Subcutaneous abdominal adipose tissue (tissue), 5 donors: ENCODE measurements at regions not wholly inside any gene's neighbourhood (a gene's known extent, or its start where the extent isn't known, plus 50 kb on each side); places are given as distances from the start of the nearest gene placed in this dataset.
"Not testable (repeated sequence)": the region's sequence is repeated elsewhere in the genome, so short reads cannot be mapped to it uniquely, and the experiment has no call there.

Experiments
- H3K27ac ChIP-seq: one replicate; pipeline ENCODE4 v1.7.0; 2013; ENCODE audit warnings: low read depth, mild to moderate bottlenecking, inconsistent platforms, low read length, moderate library complexity
- H3K27me3 ChIP-seq, 5 donors: one replicate each; pipeline ENCODE4 v1.7.0; 2013; ENCODE audit warnings: low read length in 5 of 5, inconsistent platforms in 1 of 5; ENCODE audit not compliant: control insufficient read depth in 5 of 5, insufficient read depth in 4 of 5
- H3K36me3 ChIP-seq, 5 donors: one replicate each; pipeline ENCODE4 v1.7.0; 2013; ENCODE audit warnings: low read length in 5 of 5; ENCODE audit not compliant: control insufficient read depth in 5 of 5, insufficient read depth in 5 of 5
- H3K4me1 ChIP-seq, 5 donors: one replicate each; pipeline ENCODE4 v1.7.0; 2013; ENCODE audit warnings: low read length in 5 of 5, mild to moderate bottlenecking in 3 of 5, moderate library complexity in 1 of 5; ENCODE audit not compliant: control insufficient read depth in 5 of 5, insufficient read depth in 5 of 5
- H3K4me3 ChIP-seq, 5 donors: one replicate each; pipeline ENCODE4 v1.7.0; 2013; ENCODE audit warnings: low read length in 5 of 5, low read depth in 1 of 5
- H3K9ac ChIP-seq, 5 donors: one replicate each; pipeline ENCODE4 v1.7.0; 2013; ENCODE audit warnings: low read length in 5 of 5, mild to moderate bottlenecking in 4 of 5, moderate library complexity in 3 of 5
- H3K9me3 ChIP-seq, 5 donors: one replicate each; pipeline ENCODE4 v1.7.0; 2013; ENCODE audit warnings: low read length in 5 of 5; ENCODE audit not compliant: control insufficient read depth in 5 of 5
- donor health status: healthy.
- donor health status: healthy.
- donor health status: healthy.
- donor health status: healthy.
- donor health status: healthy.

- not testable (repeated sequence) for H3K9me3 ChIP-seq, H3K36me3 ChIP-seq, H3K9ac ChIP-seq, H3K4me3 ChIP-seq, H3K27me3 ChIP-seq, H3K4me1 ChIP-seq, H3K27ac ChIP-seq
These were observed 51.3 kb upstream of the RIOK2 start for GRCh38 chr5:97234380-97234779.

GRCh38 chr5:97242341-97242740 is 59.3 kb upstream of the RIOK2 start:
- peak overlapping the region in 1 of 5 donors; percentile 11 for H3K9ac ChIP-seq

GRCh38 chr5:97243353-97243752 is 60.3 kb upstream of the RIOK2 start:
- Histone ChIP-seq H3K9me3 (peaks cover 0 to 4% (median 0%) of the 10 kb centered on the region in 5 donors), H3K27me3 (no peaks in the 10 kb centered on the region), H3K4me3 (no peak overlapping the region), H3K36me3 (no peaks in the 10 kb centered on the region), H3K27ac (peak overlapping the region; percentile 63), H3K4me1 (peaks cover 0 to 22% (median 3%) of the 10 kb centered on the region in 5 donors), H3K9ac (no peak overlapping the region)

More at GRCh38 chr5:97242341-97242740, 59.3 kb upstream of the RIOK2 start:
- H3K27me3 ChIP-seq = no peaks in the 10 kb centered on the region
- H3K36me3 ChIP-seq = no peaks in the 10 kb centered on the region
- no peak overlapping the region for H3K4me3 ChIP-seq
- peaks cover 0 to 4% (median 0%) of the 10 kb centered on the region in 5 donors for H3K9me3 ChIP-seq
- peak overlapping the region; percentile 32 for H3K27ac ChIP-seq
- H3K4me1 ChIP-seq = peaks cover 0 to 22% (median 3%) of the 10 kb centered on the region in 5 donors

GRCh38 chr5:97245386-97245785 is 62.3 kb upstream of the RIOK2 start:
- H3K9me3 ChIP-seq = peaks cover 0 to 6% (median 0%) of the 10 kb centered on the region in 5 donors
- peaks cover 0 to 22% (median 3%) of the 10 kb centered on the region in 5 donors for H3K4me1 ChIP-seq
- H3K27me3 ChIP-seq = no peaks in the 10 kb centered on the region
- H3K9ac ChIP-seq = no peak overlapping the region
- H3K36me3 ChIP-seq = no peaks in the 10 kb centered on the region
- no peak overlapping the region for H3K4me3 ChIP-seq
- no peak overlapping the region for H3K27ac ChIP-seq

- Histone ChIP-seq H3K9ac (no peak overlapping the region), H3K4me3 (no peak overlapping the region), H3K4me1 (no peaks in the 10 kb centered on the region), H3K36me3 (no peaks in the 10 kb centered on the region), H3K9me3 (peaks cover 0 to 19% (median 0%) of the 10 kb centered on the region in 5 donors), H3K27ac (no peak overlapping the region), H3K27me3 (no peaks in the 10 kb centered on the region)
These were observed 67.1 kb upstream of the RIOK2 start for GRCh38 chr5:97250113-97250512.

- peaks cover 0 to 25% (median 22%) of the 10 kb centered on the region in 5 donors for H3K4me1 ChIP-seq
- no peak overlapping the region for H3K4me3 ChIP-seq
- H3K27ac ChIP-seq = peak overlapping the region; percentile 96
- H3K27me3 ChIP-seq = no peaks in the 10 kb centered on the region
- H3K9ac ChIP-seq = no peak overlapping the region
- H3K9me3 ChIP-seq = peaks cover 0 to 3% (median 3%) of the 10 kb centered on the region in 5 donors
- no peaks in the 10 kb centered on the region for H3K36me3 ChIP-seq
These were observed 83.0 kb upstream of the RIOK2 start for GRCh38 chr5:97266076-97266475.

- H3K9ac ChIP-seq = peak overlapping the region in 3 of 5 donors; percentile 31 to 48 (median 35)
- peak overlapping the region; percentile 96 for H3K27ac ChIP-seq
- H3K4me3 ChIP-seq = no peak overlapping the region
- peaks cover 0 to 3% (median 1%) of the 10 kb centered on the region in 5 donors for H3K9me3 ChIP-seq
- peaks cover 0 to 25% (median 22%) of the 10 kb centered on the region in 5 donors for H3K4me1 ChIP-seq
- no peaks in the 10 kb centered on the region for H3K27me3 ChIP-seq
- H3K36me3 ChIP-seq = no peaks in the 10 kb centered on the region
These were observed 83.5 kb upstream of the RIOK2 start for GRCh38 chr5:97266576-97266975.

GRCh38 chr5:97267767-97268166 is 84.7 kb upstream of the RIOK2 start:
- Histone ChIP-seq H3K4me1 (peaks cover 0 to 25% (median 22%) of the 10 kb centered on the region in 5 donors), H3K9ac (peak overlapping the region in 2 of 5 donors; percentile 48 to 75), H3K27ac (peak overlapping the region; percentile 96), H3K9me3 (peaks cover 2 to 7% (median 6%) of the 10 kb centered on the region in 5 donors), H3K36me3 (no peaks in the 10 kb centered on the region), H3K27me3 (no peaks in the 10 kb centered on the region), H3K4me3 (peak overlapping the region in 1 of 5 donors; percentile 32)

- Histone ChIP-seq H3K9me3 (peaks cover 3 to 7% (median 4%) of the 10 kb centered on the region in 5 donors), H3K36me3 (no peaks in the 10 kb centered on the region), H3K27me3 (no peaks in the 10 kb centered on the region), H3K9ac (no peak overlapping the region), H3K4me1 (no peaks in the 10 kb centered on the region), H3K4me3 (no peak overlapping the region), H3K27ac (no peak overlapping the region)
These were observed 93.5 kb upstream of the RIOK2 start for GRCh38 chr5:97276474-97277120.

- Histone ChIP-seq H3K9me3 (peaks cover 0 to 3% (median 0%) of the 10 kb centered on the region in 5 donors), H3K27me3 (no peaks in the 10 kb centered on the region), H3K4me3 (no peak overlapping the region), H3K27ac (no peak overlapping the region), H3K36me3 (no peaks in the 10 kb centered on the region), H3K4me1 (no peaks in the 10 kb centered on the region), H3K9ac (no peak overlapping the region)
These were observed 98.2 kb upstream of the RIOK2 start for GRCh38 chr5:97281257-97281656.
